Esophagus muscularis mucosa (tissue), 4 donors: ENCODE measurements at regions not wholly inside any gene's neighbourhood (a gene's known extent, or its start where the extent isn't known, plus 50 kb on each side); places are given as distances from the start of the nearest gene placed in this dataset.

Source experiments
- DNase-seq: peaks from one replicate; pipeline ENCODE4 v3.0.0-alpha.2; 2017; ENCODE audit errors: extremely low spot score
- H3K27ac ChIP-seq, 4 donors: fragments of 200-600 bp; sonication (generic); replicated peaks in 1 of 4; 1 replicate in 3 of 4; 2 replicates in 1 of 4; pipeline ENCODE4 v1.5.1; 2016 to 2019; ENCODE audit warnings: mild to moderate bottlenecking in 1 of 4
- H3K27me3 ChIP-seq, 4 donors: fragments of 200-600 bp; sonication (generic); one replicate each; pipeline versions ENCODE4 v1.5.1 to v1.6.0; 2016 to 2019
- H3K36me3 ChIP-seq, 4 donors: fragments of 200-600 bp; sonication (generic); one replicate each; pipeline ENCODE4 v1.5.1; 2016 to 2019
- H3K4me1 ChIP-seq, 4 donors: fragments of 200-600 bp; sonication (generic); one replicate each; pipeline ENCODE4 v1.5.1; 2016 to 2019
- H3K4me3 ChIP-seq, 4 donors: fragments of 200-600 bp; sonication (generic); 1 replicate in 2 of 4; 2 replicates in 2 of 4; pipeline ENCODE4 v1.5.1; 2016 to 2019; ENCODE audit warnings: mild to moderate bottlenecking in 4 of 4, moderate library complexity in 1 of 4
- H3K9me3 ChIP-seq, 4 donors: fragments of 200-600 bp; sonication (generic); 1 replicate in 3 of 4; 2 replicates in 1 of 4; pipeline ENCODE4 v1.5.1; 2016 to 2019
- CTCF ChIP-seq, 3 experiments: fragments of 200-600 bp in 2 of 3; fragments of 450-650 bp in 1 of 3; sonication (generic) in 2 of 3; IDR thresholded peaks; one replicate each; pipeline ENCODE4 v1.5.1; 2017 to 2019; ENCODE audit warnings: antibody characterized with exemption in 3 of 3, mild to moderate bottlenecking in 2 of 3, moderate library complexity in 1 of 3
- EP300 ChIP-seq: sonication (generic); formaldehyde crosslinking; IDR thresholded peaks from one replicate; pipeline ENCODE4 v1.6.1; 2017; ENCODE audit warnings: antibody characterized with exemption
- POLR2A ChIP-seq: fragments of 450-650 bp; IDR thresholded peaks from one replicate; pipeline ENCODE4 v1.6.1; 2017; ENCODE audit warnings: antibody characterized with exemption, moderate library complexity, mild to moderate bottlenecking, low read depth
- POLR2AphosphoS5 ChIP-seq, 2 donors: sonication (generic); formaldehyde crosslinking; IDR thresholded peaks; one replicate each; pipeline ENCODE4 v1.6.1; 2017; ENCODE audit warnings: antibody characterized with exemption in 2 of 2
- WGBS: methylation state at CpG from one replicate; pipeline ENCODE4 v1.1.5; 2018; 5-methylcytosine and 5-hydroxymethylcytosine counted together
- intact Hi-C: fragments of 100-400 bp; cut with DNase I; formaldehyde crosslinking; loops from one replicate; pipeline ENCODE4 v1.15.1; 2023

GRCh38 chr7:114158854-114159253 lies 240.0 kb upstream of the PPP1R3A start:
- no peak for DNase-seq
- Histone ChIP-seq H3K4me3 (no peak overlapping the region), H3K27me3 (no peaks in the 10 kb centered on the region), H3K9me3 (no peaks in the 10 kb centered on the region), H3K4me1 (peaks cover 0 to 8% (median 0%) of the 10 kb centered on the region in 4 donors), H3K27ac (no peak overlapping the region), H3K36me3 (no peaks in the 10 kb centered on the region)
- intact Hi-C loops = no loop called here
- WGBS = 87% methylated on average over 1 of the region's 1 CpG
- no peak for TF ChIP-seq CTCF (IDR thresholded peaks at IDR 0.05)
- no peak for TF ChIP-seq POLR2AphosphoS5 (IDR thresholded peaks at IDR 0.05)
- no peak for TF ChIP-seq EP300
- no peak for TF ChIP-seq POLR2A

- intact Hi-C loops = no loop called here
- 85% methylated on average over 3 of the region's 3 CpGs for WGBS
- H3K27ac ChIP-seq = no peak overlapping the region
Observed at GRCh38 chr7:114158275-114158674, 239.5 kb upstream of the PPP1R3A start.

GRCh38 chr7:114156178-114156577 lies 237.4 kb upstream of the PPP1R3A start:
- no peak for DNase-seq
- intact Hi-C loops = no loop called here
- Histone ChIP-seq H3K27me3 (no peaks in the 10 kb centered on the region), H3K27ac (no peak overlapping the region), H3K9me3 (no peaks in the 10 kb centered on the region), H3K4me3 (no peak overlapping the region), H3K4me1 (peaks cover 0 to 20% (median 5%) of the 10 kb centered on the region in 4 donors), H3K36me3 (no peaks in the 10 kb centered on the region)
- no peak for TF ChIP-seq CTCF (IDR thresholded peaks at IDR 0.05)
- no peak for TF ChIP-seq POLR2AphosphoS5 (IDR thresholded peaks at IDR 0.05)
- TF ChIP-seq EP300 = no peak
- TF ChIP-seq POLR2A = no peak
- WGBS = 100% methylated on average over 1 of the region's 1 CpG

More at GRCh38 chr7:114158275-114158674, 239.5 kb upstream of the PPP1R3A start:
- Histone ChIP-seq H3K36me3 (no peaks in the 10 kb centered on the region), H3K4me3 (no peak overlapping the region), H3K4me1 (peaks cover 0 to 9% (median 0%) of the 10 kb centered on the region in 4 donors), H3K9me3 (no peaks in the 10 kb centered on the region), H3K27me3 (no peaks in the 10 kb centered on the region)
- TF ChIP-seq POLR2AphosphoS5 (IDR thresholded peaks at IDR 0.05) (no peak), EP300 (no peak), CTCF (IDR thresholded peaks at IDR 0.05) (no peak), POLR2A (no peak)
- no peak for DNase-seq

- intact Hi-C loops = no loop called here
- Histone ChIP-seq H3K27me3 (no peaks in the 10 kb centered on the region), H3K9me3 (no peaks in the 10 kb centered on the region), H3K4me3 (no peak overlapping the region), H3K4me1 (peaks cover 0 to 23% (median 13%) of the 10 kb centered on the region in 4 donors), H3K27ac (no peak overlapping the region), H3K36me3 (no peaks in the 10 kb centered on the region)
- DNase-seq = no peak
- 65% methylated on average over 9 of the region's 9 CpGs for WGBS
- no peak for TF ChIP-seq POLR2AphosphoS5 (IDR thresholded peaks at IDR 0.05)
- no peak for TF ChIP-seq POLR2A
- TF ChIP-seq CTCF (IDR thresholded peaks at IDR 0.05) = no peak
- no peak for TF ChIP-seq EP300
Observed at GRCh38 chr7:114155116-114156110, 236.6 kb upstream of the PPP1R3A start.
